ENCODE measurements at regions not wholly inside any gene's neighbourhood (a gene's known extent, or its start where the extent isn't known, plus 50 kb on each side); places are given as distances from the start of the nearest gene placed in this dataset.

GRCh38 chr6:66086532-66086931 lies 379.5 kb upstream of the EYS start:
- ChIA-PET POLR2A (no interaction called here), CTCF (no interaction called here)
- Mint-ChIP-seq H3K4me1 (no peaks in the 10 kb centered on the region), H3K27me3 (no peaks in the 10 kb centered on the region), H3K9me3 (peaks cover 12% of the 10 kb centered on the region), H3K4me3 (no peak overlapping the region), H3K27ac (no peak overlapping the region), H3K36me3 (ENCODE audit: low read depth) (no peaks in the 10 kb centered on the region)
- no peak for TF ChIP-seq CTCF (IDR thresholded peaks at IDR 0.05)
- ATAC-seq (ENCODE audit: low read depth) (no peak), DNase-seq (no peak)
- intact Hi-C loops (cut with micrococcal nuclease): no loop called here

DNA sequence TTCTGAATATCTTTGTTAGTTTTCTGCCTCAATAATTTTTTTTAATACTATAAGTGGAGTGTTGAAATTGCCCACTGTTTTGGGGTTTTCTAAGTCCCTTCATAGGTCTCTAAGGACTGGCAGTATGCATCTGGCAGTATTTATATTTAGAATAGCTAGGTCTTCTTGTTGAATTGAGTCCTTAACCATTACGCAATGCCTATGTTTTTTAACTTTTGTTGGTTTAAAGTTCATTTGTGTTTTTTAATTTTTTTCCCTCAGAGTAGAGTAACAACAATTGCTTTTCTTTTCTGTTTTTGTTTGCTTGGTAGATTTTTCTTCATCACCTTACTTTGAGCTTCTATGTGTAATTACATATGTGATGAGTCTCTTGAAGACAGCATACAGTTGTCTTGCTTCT lies 375.9 kb upstream of the EYS start:
- Mint-ChIP-seq H3K9me3 (peaks cover 12% of the 10 kb centered on the region), H3K27ac (no peak overlapping the region), H3K36me3 (ENCODE audit: low read depth) (no peaks in the 10 kb centered on the region), H3K4me1 (no peaks in the 10 kb centered on the region), H3K4me3 (no peak overlapping the region), H3K27me3 (no peaks in the 10 kb centered on the region)
- ATAC-seq (ENCODE audit: low read depth) (no peak), DNase-seq (no peak)
- intact Hi-C loops (cut with micrococcal nuclease): no loop called here
- CTCF ChIA-PET: no interaction called here
- POLR2A ChIA-PET: no interaction called here
- no peak for TF ChIP-seq CTCF (IDR thresholded peaks at IDR 0.05)

DNA sequence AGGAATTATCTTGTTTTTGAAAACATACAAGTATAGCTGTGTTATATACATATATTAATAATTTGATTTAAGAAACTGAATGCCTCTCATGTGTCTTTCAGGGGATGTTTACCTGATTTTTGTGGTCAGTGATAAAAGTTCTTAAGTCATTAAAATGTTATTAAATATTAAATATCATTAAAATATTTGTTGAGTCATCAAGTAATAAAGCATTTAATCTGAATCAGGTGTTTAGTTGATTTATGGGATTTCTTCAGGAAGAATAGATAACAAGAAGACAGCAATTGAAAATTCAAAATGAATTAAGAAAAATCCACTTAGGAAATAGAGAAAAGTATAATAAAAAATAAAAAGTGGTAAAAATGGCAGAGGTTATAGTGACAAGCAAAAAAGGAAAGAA lies 361.9 kb upstream of the EYS start:
- DNase-seq (no peak), ATAC-seq (ENCODE audit: low read depth) (no peak)
- ChIA-PET CTCF (no interaction called here), POLR2A (no interaction called here)
- H3K4me3 Mint-ChIP-seq: no peak overlapping the region
- H3K4me1 Mint-ChIP-seq: no peaks in the 10 kb centered on the region
- H3K27ac Mint-ChIP-seq: no peak overlapping the region
- H3K27me3 Mint-ChIP-seq: no peaks in the 10 kb centered on the region
- TF ChIP-seq CTCF (IDR thresholded peaks at IDR 0.05): no peak
- peaks cover 8% of the 10 kb centered on the region for H3K9me3 Mint-ChIP-seq
- H3K36me3 Mint-ChIP-seq (ENCODE audit: low read depth): no peaks in the 10 kb centered on the region
- intact Hi-C loops (cut with micrococcal nuclease): no loop called here

GRCh38 chr6:66068033-66068432 lies 361.0 kb upstream of the EYS start:
- intact Hi-C loops (cut with micrococcal nuclease): no loop called here
- no peak overlapping the region for H3K4me3 Mint-ChIP-seq
- DNase-seq: no peak
- H3K4me1 Mint-ChIP-seq: no peaks in the 10 kb centered on the region
- ChIA-PET CTCF (no interaction called here), POLR2A (no interaction called here)
- H3K27me3 Mint-ChIP-seq: no peaks in the 10 kb centered on the region
- no peaks in the 10 kb centered on the region for H3K36me3 Mint-ChIP-seq (ENCODE audit: low read depth)
- no peak for ATAC-seq (ENCODE audit: low read depth)
- H3K9me3 Mint-ChIP-seq: peaks cover 8% of the 10 kb centered on the region
- no peak for TF ChIP-seq CTCF (IDR thresholded peaks at IDR 0.05)
- H3K27ac Mint-ChIP-seq: no peak overlapping the region

- Mint-ChIP-seq H3K4me3 (no peak overlapping the region), H3K9me3 (peaks cover 8% of the 10 kb centered on the region), H3K27me3 (no peaks in the 10 kb centered on the region), H3K4me1 (no peaks in the 10 kb centered on the region), H3K36me3 (ENCODE audit: low read depth) (no peaks in the 10 kb centered on the region), H3K27ac (no peak overlapping the region)
- ATAC-seq (ENCODE audit: low read depth) (no peak), DNase-seq (no peak)
- POLR2A ChIA-PET: no interaction called here
- TF ChIP-seq CTCF (IDR thresholded peaks at IDR 0.05): no peak
- intact Hi-C loops (cut with micrococcal nuclease): no loop called here
- CTCF ChIA-PET: no interaction called here
Measured at GRCh38 chr6:66065313-66065712, 358.3 kb upstream of the EYS start.

Data from activated B cell treated with CpG ODN at 0.5 μM for 24 hours (primary cell).